HG02943 (cell line): ENCODE measurements at regions not wholly inside any gene's neighbourhood (a gene's known extent, or its start where the extent isn't known, plus 50 kb on each side); places are given as distances from the start of the nearest gene placed in this dataset.
"Not testable (repeated sequence)": the region's sequence is repeated elsewhere in the genome, so short reads cannot be mapped to it uniquely, and the experiment has no call there.

Experiments
- ATAC-seq: cut with Tn5 transposase; IDR thresholded peaks from one replicate; pipeline ENCODE4 v1.9.1; 2021; ENCODE audit warnings: mild to moderate bottlenecking, low read depth, moderate library complexity; ENCODE audit not compliant: unreplicated experiment

- not testable (repeated sequence) for ATAC-seq
Measured at GRCh38 chr4:156509921-156510320, 461.7 kb downstream of the PDGFC start.

GRCh38 chr4:156505341-156505955, 466.2 kb downstream of the PDGFC start:
- no peak for ATAC-seq

GRCh38 chr4:156503119-156503518, 468.5 kb downstream of the PDGFC start:
- no peak for ATAC-seq

GRCh38 chr4:156501962-156502361, 469.6 kb downstream of the PDGFC start:
- ATAC-seq: no peak

- ATAC-seq: no peak
Measured at GRCh38 chr4:156499684-156500083, 471.9 kb downstream of the PDGFC start.

- ATAC-seq: no peak
Measured at GRCh38 chr4:156497486-156497885, 474.1 kb downstream of the PDGFC start.

GRCh38 chr4:156496797-156497196, 474.8 kb downstream of the PDGFC start:
- no peak for ATAC-seq

GRCh38 chr4:156495836-156496235, 475.8 kb downstream of the PDGFC start:
- ATAC-seq: no peak

- no peak for ATAC-seq
Measured at GRCh38 chr4:156495091-156495490, 476.5 kb downstream of the PDGFC start.

GRCh38 chr4:156493858-156494257, 477.7 kb downstream of the PDGFC start:
- ATAC-seq: no peak

- no peak for ATAC-seq
Measured at GRCh38 chr4:156487107-156487506, 484.5 kb downstream of the PDGFC start.

GRCh38 chr4:156481845-156482244, 489.8 kb downstream of the PDGFC start:
- no peak for ATAC-seq

GRCh38 chr4:156477636-156478035, 494.0 kb downstream of the PDGFC start:
- no peak for ATAC-seq

- ATAC-seq: no peak
Measured at GRCh38 chr4:156476359-156476758, 495.2 kb downstream of the PDGFC start.

GRCh38 chr4:156475322-156475721, 496.3 kb downstream of the PDGFC start:
- no peak for ATAC-seq

GRCh38 chr4:156473151-156473550, 498.4 kb downstream of the PDGFC start:
- no peak for ATAC-seq

GRCh38 chr4:156472624-156473023, 499.0 kb downstream of the PDGFC start:
- ATAC-seq: no peak

GRCh38 chr4:156459584-156459983, 505.9 kb upstream of the CTSO start:
- ATAC-seq: no peak

- no peak for ATAC-seq
Measured at GRCh38 chr4:156456830-156457229, 503.2 kb upstream of the CTSO start.

- ATAC-seq: no peak
Measured at GRCh38 chr4:156443488-156443887, 489.8 kb upstream of the CTSO start.

- ATAC-seq: no peak
Measured at GRCh38 chr4:156442912-156443311, 489.2 kb upstream of the CTSO start.

- ATAC-seq: no peak
Measured at GRCh38 chr4:156439576-156440200, 486.0 kb upstream of the CTSO start.
